ENCODE measurements at regions not wholly inside any gene's neighbourhood (a gene's known extent, or its start where the extent isn't known, plus 50 kb on each side); places are given as distances from the start of the nearest gene placed in this dataset.
"Not testable (repeated sequence)": the region's sequence is repeated elsewhere in the genome, so short reads cannot be mapped to it uniquely, and the experiment has no call there.

- no peak for DNase-seq (ENCODE audit: low read depth)
These were observed 1121.6 kb upstream of the TMEM132C start for GRCh38 chr12:127145241-127145928.

DNA sequence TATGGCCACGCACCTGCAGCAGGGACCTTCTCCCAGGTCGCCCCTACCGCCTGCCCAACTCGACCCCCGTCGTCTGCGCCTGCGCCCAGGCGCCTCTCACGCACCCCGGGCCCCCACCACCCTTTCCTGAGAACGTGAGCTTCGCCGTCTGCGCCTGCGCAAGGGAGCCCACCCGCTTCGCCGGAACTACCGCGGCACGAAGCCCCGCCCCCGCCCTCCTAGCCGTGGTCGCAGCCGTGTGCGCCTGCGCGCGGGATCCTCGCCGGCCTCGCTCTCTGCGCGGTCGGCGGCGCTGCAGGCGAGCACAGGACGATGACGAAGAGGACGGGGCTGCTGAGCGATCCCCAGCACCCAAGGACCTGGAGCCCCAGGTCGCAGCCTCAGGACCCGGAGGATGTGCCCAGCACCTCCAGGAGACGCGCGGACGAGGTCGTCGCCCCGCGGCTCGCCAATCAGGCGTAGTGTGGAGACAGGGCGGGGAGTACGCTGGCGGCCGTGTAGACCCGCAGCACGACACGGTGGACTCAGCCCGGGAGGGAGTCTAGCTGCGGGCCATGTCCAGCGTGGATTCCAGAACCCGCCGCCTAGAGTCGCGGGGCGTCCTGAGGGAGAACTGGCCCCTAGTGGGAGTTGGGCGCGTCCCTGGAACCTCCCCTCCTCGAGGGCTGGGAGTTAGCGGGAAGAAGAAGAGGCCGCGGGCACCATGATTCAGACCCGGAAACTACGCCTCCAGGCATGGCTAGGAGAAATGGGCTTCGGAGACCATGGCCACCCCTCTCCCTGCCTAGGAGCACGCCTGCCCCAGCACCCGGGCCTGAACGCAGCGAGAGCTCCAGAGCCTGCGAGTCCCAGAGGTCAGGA, 1120.8 kb upstream of the TMEM132C start:
- DNase-seq (ENCODE audit: low read depth) = peak; percentile 71

DNA sequence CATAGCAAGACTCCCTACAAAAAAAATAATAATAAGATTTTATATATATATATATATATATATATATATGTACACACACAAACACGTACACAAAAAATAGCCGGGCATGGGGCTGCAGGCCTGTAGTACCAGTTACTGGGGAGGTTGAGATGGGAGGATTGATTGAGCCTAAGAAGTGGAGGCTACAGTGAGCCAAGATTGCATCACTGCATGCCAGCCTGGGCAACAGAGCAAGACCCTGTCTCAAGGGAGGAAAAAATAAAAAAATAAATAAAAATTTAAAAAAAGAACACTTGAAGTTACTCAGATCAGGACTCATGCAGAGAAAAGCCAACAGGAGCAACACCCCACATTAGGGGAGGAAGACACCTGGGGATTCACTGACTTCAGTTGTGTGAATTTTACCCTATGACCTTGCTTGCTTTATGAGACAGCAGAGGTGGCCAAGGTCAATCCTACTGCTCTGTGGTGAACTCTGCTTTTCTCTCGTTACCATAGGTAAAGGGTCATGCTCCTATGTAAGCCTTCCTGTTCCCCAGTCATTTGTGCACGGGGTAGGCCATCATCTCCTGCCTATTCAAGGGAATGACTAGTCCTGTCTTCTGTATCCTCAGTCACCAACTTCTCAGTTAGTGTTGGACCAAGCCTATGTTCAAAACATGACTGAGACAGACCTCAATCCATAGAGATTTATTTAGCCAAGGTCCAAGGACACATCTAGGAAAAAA, 1119.8 kb upstream of the TMEM132C start:
- no peak for DNase-seq (ENCODE audit: low read depth)

- no peak for DNase-seq (ENCODE audit: low read depth)
These were observed 1119.2 kb upstream of the TMEM132C start for GRCh38 chr12:127147724-127148123.

DNA sequence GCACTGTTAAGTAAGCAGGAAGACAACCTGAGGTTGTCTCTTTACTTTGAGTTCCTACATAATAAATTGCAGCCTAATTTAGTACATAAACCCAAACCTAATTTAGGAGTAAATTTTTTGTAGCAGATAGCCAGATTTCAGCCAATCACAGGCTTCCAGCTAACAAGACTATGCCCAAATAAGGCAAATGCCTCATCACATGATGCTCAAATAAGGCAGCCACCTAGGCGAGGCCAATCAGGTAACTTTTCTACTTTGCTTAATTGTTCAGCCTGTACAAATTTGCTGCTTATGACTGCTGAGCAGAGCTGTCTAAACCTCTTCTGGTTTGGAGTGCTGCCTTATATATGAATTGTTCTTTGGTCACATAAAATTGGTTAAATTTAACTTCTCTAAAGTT, 1118.7 kb upstream of the TMEM132C start:
- DNase-seq (ENCODE audit: low read depth) = no peak

DNA sequence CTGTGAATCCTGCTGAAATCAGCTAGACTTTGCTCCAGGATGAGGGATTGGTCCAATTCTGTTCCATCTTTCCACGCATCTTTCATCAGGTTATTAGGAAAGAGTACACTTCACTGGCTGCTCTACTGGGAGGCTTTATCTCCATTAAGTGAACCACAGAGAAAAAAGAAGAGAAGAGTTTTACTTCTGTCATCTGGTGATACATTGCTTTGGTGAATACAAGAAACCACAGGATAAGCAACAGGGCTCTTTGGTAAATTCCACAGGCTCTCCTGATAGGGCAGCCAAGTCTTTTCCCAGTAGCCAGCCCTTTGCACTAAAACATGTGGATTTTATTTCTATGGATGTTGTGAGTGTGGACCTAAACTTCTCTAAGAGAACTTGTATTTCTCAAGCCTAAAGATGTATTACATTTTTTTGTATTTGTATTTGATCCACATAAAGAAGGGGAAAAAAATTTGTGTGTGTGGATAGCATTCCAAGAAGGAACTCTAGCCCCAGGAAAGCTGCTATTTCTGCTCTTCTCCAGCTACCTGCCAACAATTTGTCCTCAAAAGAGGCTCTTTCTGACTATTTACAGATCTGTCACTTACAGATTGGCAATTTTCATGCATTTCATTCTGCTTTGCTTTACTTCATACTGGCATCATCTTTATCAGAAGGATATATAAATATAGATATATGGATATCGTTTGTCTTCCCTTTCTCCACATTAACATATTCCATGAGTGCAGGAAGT, 1117.6 kb upstream of the TMEM132C start:
- no peak for DNase-seq (ENCODE audit: low read depth)

DNA sequence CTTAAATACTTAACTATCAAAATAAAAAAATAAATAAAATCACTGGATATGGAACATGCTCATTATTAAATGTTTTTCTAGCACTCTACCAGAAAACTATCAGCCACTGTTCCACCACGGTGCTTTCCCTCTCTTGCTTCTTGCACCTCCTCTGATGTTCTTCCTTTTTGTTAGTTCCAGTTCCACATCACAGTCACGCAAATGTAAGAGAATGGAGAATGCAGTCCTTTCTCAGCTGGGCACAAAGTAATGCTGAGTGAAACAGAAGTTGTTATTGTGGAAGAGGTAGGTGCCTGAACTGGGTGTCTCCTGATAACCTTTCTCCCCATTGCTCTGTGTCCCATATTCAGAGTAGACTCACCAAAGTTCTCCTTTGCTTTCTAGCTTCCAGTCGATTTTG, 1116.9 kb upstream of the TMEM132C start:
- DNase-seq (ENCODE audit: low read depth) = no peak

- DNase-seq (ENCODE audit: low read depth) = no peak
These were observed 1116.5 kb upstream of the TMEM132C start for GRCh38 chr12:127150479-127150878.

DNA sequence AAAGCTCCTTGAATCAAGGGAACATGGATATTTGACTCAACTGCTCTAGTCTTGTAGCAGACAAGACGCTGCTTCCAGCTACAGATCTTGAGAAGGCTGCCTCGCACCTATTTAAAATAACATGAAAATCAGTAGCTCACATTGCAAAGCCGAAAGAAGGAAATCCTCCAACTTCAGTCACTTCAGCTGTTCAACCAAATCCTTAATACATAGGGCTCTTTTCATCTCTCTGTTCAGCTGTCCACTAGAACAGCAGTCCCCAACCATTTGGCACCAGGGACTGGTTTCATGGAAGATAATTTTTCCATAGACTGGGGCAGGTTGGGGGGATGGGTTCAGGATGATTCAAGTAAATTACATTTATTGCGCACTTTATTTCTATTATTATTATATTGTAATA, 1116.0 kb upstream of the TMEM132C start:
- no peak for DNase-seq (ENCODE audit: low read depth)

DNA sequence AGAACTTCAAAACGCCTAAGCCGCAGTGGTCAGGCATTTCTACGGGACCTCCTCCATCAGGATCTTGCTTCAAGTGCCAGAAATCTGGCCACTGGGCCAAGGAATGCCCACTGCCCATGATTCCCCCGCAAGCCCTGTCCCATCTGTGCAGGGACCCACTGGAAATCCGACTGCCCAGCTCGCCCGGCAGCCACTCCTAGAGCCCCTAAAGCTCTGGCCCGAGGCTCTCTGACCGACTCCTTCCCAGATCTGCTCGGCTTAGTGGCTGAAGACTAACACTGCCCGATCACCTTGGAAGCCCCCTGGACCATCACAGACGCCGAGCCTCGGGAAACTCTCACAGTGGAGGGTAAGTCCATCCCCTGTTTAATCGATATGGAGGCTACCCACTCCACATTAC, 1113.0 kb upstream of the TMEM132C start:
- DNase-seq (ENCODE audit: low read depth) = no peak

DNA sequence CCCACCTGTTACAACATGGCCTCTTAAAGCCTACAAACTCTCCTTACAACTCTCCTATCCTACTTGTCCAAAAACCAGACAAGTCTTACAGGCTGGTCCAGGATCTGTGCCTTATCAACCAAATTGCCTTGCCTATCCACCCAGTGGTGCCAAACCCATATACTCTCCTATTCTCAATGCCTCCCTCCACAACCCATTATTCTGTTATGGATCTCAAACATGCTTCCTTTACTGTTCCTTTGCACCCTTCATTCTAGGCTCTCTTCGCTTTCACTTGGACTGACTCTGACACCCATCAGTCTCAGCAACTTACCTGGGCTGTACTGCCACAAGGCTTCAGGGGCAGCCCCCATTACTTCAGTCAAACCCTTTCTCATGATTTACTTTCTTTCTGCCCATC, 1112.1 kb upstream of the TMEM132C start:
- not testable (repeated sequence) for DNase-seq (ENCODE audit: low read depth)

GRCh38 chr12:127155935-127156619, 1110.9 kb upstream of the TMEM132C start:
- not testable (repeated sequence) for DNase-seq (ENCODE audit: low read depth)

GRCh38 chr12:127157501-127158366, 1109.2 kb upstream of the TMEM132C start:
- DNase-seq (ENCODE audit: low read depth) = not testable (repeated sequence)

DNA sequence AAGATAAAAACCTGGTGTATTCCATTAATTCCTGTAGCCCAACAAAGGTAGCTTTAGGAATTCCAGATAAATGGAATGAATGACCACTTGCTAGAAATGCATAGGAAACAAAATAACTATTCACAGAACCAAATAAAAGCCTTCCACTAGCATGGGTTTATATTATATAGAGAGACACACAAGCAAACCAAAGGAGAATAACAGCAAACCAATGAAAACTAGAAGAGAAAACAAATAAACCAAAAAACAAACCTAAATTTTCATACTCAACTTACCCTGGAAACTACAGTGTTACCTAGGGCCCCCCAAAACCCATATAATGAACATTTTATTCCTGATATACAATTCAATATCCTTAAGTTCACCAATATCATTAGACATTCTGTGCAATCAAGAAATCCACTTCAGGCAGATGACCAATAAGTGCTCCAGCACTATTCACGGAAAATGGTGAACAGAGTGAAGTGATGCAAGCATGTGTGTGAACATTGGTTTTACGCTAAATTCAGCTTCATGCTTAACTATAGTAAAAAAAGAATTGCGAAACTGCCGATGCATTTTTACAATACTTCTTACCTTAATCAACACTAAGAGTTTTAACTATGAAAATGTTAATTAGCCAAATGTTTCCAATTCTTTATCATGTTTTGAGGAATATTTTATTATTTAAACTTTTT, 1108.4 kb upstream of the TMEM132C start:
- no peak for DNase-seq (ENCODE audit: low read depth)

- no peak for DNase-seq (ENCODE audit: low read depth)
These were observed 1105.5 kb upstream of the TMEM132C start for GRCh38 chr12:127161466-127161865.

GRCh38 chr12:127162307-127162706, 1104.7 kb upstream of the TMEM132C start:
- no peak for DNase-seq (ENCODE audit: low read depth)

GRCh38 chr12:127162902-127163301, 1104.1 kb upstream of the TMEM132C start:
- peak; percentile 43 for DNase-seq (ENCODE audit: low read depth)

GRCh38 chr12:127165567-127166392, 1101.2 kb upstream of the TMEM132C start:
- DNase-seq (ENCODE audit: low read depth) = peak; percentile 61
